ENCODE measurements at regions not wholly inside any gene's neighbourhood (a gene's known extent, or its start where the extent isn't known, plus 50 kb on each side); places are given as distances from the start of the nearest gene placed in this dataset.

GRCh38 chr1:198910816-198911215, 272.0 kb downstream of the PTPRC start:
- no peak overlapping the region for H3K27ac ChIP-seq
- no peaks in the 10 kb centered on the region for H3K36me3 ChIP-seq
- no peak for TF ChIP-seq CTCF (IDR thresholded peaks at IDR 0.05; ENCODE audit: low read depth, low read length)

GRCh38 chr1:198912046-198912445, 273.2 kb downstream of the PTPRC start:
- no peak for DNase-seq

More at GRCh38 chr1:198910816-198911215, 272.0 kb downstream of the PTPRC start:
- Histone ChIP-seq H3K27me3 (ENCODE audit: insufficient read depth, low read depth, severe bottlenecking) (no peaks in the 10 kb centered on the region), H3K9me3 (ENCODE audit: severe bottlenecking) (peaks cover 2% of the 10 kb centered on the region), H3K4me3 (ENCODE audit: low read depth, low read length) (no peak overlapping the region)
- no peak for DNase-seq

DNA sequence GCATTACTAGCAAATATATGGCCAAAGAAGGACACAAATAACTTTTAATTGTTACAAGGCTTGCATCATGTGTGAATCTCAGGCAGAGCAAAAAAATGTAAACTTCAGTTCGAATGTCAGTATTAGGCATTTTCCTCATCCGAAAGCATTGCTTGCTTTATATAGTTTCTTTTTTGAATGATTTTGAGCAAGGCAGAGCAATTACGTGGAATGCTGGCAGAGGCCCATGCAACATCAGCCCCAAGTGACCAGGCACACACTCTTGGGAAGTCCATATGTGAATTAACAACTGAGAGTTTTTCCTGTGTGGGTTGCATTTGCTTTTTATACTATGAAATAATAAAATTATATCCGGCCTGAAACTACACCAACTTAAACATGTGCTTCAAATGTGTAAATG, 274.8 kb downstream of the PTPRC start:
- DNase-seq: no peak
- TF ChIP-seq CTCF (IDR thresholded peaks at IDR 0.05; ENCODE audit: low read depth, low read length): no peak

More at GRCh38 chr1:198912046-198912445, 273.2 kb downstream of the PTPRC start:
- Histone ChIP-seq H3K4me3 (ENCODE audit: low read depth, low read length) (no peak overlapping the region), H3K9me3 (ENCODE audit: severe bottlenecking) (peaks cover 2% of the 10 kb centered on the region), H3K27me3 (ENCODE audit: insufficient read depth, low read depth, severe bottlenecking) (no peaks in the 10 kb centered on the region), H3K36me3 (no peaks in the 10 kb centered on the region), H3K27ac (no peak overlapping the region)
- no peak for TF ChIP-seq CTCF (IDR thresholded peaks at IDR 0.05; ENCODE audit: low read depth, low read length)

DNA sequence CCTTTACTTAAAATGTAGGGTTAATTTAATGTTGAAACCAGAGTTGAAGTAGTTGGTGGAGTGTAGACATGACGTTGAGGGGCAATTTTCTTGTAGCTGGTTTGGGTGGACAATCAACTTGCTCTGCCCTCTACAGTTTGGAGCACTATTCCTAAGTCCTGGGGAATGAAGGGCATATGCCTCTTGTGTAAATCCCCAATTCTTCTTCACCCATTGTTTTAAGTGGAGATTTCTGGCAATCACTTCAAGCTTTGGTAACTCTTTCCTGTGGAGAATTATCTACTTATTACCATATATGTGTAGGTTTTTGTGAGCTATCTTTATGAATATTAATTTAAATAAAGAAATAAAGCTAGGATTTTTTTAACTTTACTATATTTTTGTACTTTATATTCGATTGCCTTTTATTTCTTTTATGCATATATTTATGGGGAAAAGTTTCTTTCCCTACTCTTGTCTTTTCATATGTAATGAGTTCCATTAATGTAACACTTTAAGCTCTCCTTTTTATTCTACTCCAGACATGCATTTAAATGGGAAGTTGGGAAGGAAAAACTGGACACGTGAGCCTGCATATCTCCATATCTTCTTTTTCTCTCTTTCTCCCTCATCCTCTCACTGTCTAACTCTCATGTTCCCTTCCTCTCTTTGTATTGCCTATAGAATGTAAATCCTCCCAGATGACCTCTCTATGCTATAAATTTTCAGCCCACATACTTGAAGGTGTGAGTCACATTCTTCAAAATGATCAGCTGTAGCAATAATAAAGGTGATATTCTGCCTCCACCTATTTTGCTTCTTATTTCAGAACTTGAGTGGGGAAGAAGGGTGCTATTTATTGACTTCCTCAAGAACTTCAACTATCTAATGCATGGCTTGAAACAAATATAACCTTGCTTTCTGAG, 276.7 kb downstream of the PTPRC start:
- no peak for TF ChIP-seq CTCF (IDR thresholded peaks at IDR 0.05; ENCODE audit: low read depth, low read length)
- H3K9me3 ChIP-seq (ENCODE audit: severe bottlenecking): peaks cover 2% of the 10 kb centered on the region
- DNase-seq: no peak

More for the DNA sequence above, 274.8 kb downstream of the PTPRC start:
- H3K36me3 ChIP-seq: no peaks in the 10 kb centered on the region
- H3K4me3 ChIP-seq (ENCODE audit: low read depth, low read length): no peak overlapping the region
- peaks cover 2% of the 10 kb centered on the region for H3K9me3 ChIP-seq (ENCODE audit: severe bottlenecking)
- no peak overlapping the region for H3K27ac ChIP-seq
- no peaks in the 10 kb centered on the region for H3K27me3 ChIP-seq (ENCODE audit: insufficient read depth, low read depth, severe bottlenecking)

GRCh38 chr1:198917226-198917625, 278.4 kb downstream of the PTPRC start:
- Histone ChIP-seq H3K27ac (no peak overlapping the region), H3K36me3 (no peaks in the 10 kb centered on the region), H3K9me3 (ENCODE audit: severe bottlenecking) (no peaks in the 10 kb centered on the region), H3K4me3 (ENCODE audit: low read depth, low read length) (no peak overlapping the region), H3K27me3 (ENCODE audit: insufficient read depth, low read depth, severe bottlenecking) (no peaks in the 10 kb centered on the region)
- TF ChIP-seq CTCF (IDR thresholded peaks at IDR 0.05; ENCODE audit: low read depth, low read length): no peak
- DNase-seq: no peak

More for the DNA sequence above, 276.7 kb downstream of the PTPRC start:
- Histone ChIP-seq H3K27me3 (ENCODE audit: insufficient read depth, low read depth, severe bottlenecking) (no peaks in the 10 kb centered on the region), H3K27ac (no peak overlapping the region), H3K4me3 (ENCODE audit: low read depth, low read length) (no peak overlapping the region), H3K36me3 (no peaks in the 10 kb centered on the region)
